C4-2B (cell line): ENCODE measurements at regions not wholly inside any gene's neighbourhood (a gene's known extent, or its start where the extent isn't known, plus 50 kb on each side); places are given as distances from the start of the nearest gene placed in this dataset.

ENCODE experiments used
- ZFX ChIP-seq: fragments of 450-650 bp; IDR thresholded peaks from 2 replicates; pipeline ENCODE4 v1.6.1; 2017
- TF ChIP-seq, protein P1 (sequence below): fragments of 450-650 bp; conservative IDR thresholded peaks from 2 replicates; pipeline ENCODE4 v1.5.1; 2017; ENCODE audit warnings: mild to moderate bottlenecking

DNA sequence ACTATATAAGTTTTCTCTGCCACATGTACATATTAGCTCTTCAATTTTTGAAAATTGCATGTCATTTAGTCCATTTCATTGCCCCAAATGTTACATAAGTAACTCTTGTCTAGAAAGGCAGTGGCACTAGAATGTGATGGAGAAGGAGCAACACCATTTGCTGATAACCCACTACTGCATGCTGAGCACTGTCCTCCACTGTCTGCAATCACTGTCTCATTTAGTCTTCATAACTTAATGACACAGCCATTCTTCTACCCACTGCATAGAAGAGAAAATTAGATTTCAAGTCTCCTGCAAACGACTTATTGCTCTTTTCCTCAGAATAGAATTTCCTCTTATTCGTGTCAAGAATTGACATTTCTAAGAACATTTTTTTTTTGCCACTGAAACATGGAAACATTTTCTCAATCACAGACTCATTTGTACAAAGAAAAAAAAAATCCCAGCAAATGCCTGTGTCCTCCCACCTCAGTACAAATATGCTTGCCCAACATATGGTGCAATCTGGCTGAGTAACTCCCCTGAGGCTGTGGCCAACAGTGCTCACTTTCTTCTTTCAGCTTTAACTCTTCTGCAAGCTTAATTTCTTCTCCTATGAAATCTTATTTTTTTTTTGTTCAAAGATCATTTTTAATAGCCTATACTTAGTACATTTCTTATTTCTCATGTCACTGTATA, 768.6 kb upstream of the HS6ST1 start:
- TF ChIP-seq, protein P1, sequence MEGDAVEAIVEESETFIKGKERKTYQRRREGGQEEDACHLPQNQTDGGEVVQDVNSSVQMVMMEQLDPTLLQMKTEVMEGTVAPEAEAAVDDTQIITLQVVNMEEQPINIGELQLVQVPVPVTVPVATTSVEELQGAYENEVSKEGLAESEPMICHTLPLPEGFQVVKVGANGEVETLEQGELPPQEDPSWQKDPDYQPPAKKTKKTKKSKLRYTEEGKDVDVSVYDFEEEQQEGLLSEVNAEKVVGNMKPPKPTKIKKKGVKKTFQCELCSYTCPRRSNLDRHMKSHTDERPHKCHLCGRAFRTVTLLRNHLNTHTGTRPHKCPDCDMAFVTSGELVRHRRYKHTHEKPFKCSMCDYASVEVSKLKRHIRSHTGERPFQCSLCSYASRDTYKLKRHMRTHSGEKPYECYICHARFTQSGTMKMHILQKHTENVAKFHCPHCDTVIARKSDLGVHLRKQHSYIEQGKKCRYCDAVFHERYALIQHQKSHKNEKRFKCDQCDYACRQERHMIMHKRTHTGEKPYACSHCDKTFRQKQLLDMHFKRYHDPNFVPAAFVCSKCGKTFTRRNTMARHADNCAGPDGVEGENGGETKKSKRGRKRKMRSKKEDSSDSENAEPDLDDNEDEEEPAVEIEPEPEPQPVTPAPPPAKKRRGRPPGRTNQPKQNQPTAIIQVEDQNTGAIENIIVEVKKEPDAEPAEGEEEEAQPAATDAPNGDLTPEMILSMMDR, result no peak
- TF ChIP-seq ZFX, result no peak
